ENCODE measurements at regions not wholly inside any gene's neighbourhood (a gene's known extent, or its start where the extent isn't known, plus 50 kb on each side); places are given as distances from the start of the nearest gene placed in this dataset.

DNA sequence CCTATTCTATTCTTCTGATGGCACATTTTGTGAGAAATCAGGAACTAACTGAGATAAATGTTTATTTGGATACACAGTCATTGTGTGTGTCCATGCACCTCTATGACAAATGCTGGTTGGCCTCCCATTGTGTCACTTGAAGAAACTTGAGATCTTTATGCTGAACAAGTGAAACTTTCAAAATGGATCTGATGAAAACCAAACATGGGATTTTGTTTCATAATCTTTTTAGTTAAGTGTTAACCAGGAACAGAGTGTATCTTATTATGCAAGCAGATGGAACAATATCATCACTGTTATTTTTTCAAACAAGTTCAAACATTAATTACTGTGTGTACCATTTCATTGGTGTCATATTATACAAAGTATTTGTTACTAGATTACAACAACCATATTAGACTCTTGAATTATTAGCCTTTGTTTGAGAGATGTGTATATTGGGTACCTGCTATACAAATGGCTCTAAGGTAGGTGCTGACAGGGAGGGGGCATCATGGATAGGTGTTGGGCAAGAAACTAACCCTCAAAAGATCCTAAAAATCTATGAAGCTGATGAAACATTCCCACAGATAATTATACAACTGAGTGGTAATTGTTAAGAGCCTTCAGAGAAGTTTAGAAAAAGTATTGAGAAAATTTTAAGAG lies 159.8 kb downstream of the PALM2AKAP2 start:
- DNase-seq (ENCODE audit: low read depth in 2 of 2, low spot score in 1 of 2), result no peak

DNA sequence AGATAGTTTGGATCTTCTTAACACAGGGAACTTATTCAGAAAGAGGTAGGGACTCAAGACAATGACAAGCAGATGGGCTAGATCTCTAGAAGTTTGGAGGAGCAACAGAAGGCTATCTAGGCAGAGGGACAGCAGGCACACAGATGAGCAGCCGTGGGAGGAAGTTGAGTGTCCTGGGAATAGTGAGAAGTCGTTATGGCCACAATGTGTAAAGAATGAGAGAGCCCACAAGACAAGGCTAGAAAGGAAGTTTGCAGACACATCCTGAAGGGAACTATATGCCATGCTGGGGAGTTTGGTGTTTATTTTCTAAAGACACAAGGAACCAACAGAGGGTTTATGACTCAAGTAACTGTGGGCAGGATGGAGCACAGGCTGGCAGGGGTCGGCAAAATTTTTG lies 160.6 kb downstream of the PALM2AKAP2 start:
- no peak for DNase-seq (ENCODE audit: low read depth in 2 of 2, low spot score in 1 of 2)

DNA sequence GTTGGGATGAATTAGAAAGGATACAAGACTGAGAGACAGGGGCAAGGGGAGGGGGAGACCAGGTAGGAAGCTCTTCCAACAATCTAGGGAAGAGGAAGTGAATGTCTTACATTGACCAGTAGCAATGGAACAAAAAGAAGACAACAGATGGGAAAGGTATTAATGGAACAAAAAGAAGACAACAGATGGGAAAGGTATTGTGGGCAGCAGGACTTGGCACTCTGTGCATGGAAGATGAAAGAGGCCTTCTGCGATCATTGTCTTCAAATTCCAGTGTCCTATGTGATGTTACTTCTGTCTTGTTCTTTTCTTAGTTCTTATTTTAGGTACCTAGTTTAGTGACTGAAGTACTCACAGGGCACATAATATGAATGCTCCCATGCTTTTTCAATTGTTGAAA lies 161.8 kb downstream of the PALM2AKAP2 start:
- no peak for DNase-seq (ENCODE audit: low read depth in 2 of 2, low spot score in 1 of 2)

DNA sequence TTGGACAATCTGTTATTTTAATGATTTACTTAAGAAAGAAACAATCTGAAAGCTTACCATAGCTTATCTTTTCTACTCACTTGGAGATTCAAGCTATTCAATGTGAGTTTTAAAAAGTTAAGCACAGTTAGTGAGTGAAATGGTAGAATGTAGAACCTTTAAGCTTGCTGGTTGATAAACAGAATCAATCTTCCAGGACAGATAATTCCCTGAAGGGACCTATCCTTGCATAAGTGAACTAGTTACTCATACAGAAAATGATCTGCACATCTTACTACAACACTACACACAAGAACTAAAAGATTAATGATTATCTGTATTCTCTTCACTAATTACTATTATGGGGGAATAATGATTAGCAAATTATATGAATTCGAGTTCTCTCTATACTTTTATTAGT lies 165.6 kb downstream of the PALM2AKAP2 start:
- DNase-seq (ENCODE audit: low read depth in 2 of 2, low spot score in 1 of 2), result no peak

DNA sequence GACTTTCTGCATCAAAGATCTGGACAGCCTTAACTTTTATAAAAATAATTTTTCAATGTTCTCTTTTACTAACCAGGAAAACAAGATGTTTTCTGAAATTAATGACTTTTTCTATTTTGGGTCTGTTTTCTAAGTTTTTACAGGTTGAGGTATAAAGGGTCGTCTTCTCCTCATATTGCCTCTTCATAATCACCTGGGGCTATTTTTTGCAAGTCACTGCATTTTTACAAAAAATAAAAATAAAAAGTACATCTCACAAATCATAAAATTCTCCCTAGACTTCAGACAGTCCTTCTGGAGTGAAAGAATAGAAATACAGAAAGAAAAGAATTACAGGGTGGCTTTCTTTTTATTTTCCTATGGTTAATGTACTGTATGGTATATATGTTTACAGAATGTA lies 168.5 kb downstream of the PALM2AKAP2 start:
- DNase-seq (ENCODE audit: low read depth in 2 of 2, low spot score in 1 of 2), result no peak

DNA sequence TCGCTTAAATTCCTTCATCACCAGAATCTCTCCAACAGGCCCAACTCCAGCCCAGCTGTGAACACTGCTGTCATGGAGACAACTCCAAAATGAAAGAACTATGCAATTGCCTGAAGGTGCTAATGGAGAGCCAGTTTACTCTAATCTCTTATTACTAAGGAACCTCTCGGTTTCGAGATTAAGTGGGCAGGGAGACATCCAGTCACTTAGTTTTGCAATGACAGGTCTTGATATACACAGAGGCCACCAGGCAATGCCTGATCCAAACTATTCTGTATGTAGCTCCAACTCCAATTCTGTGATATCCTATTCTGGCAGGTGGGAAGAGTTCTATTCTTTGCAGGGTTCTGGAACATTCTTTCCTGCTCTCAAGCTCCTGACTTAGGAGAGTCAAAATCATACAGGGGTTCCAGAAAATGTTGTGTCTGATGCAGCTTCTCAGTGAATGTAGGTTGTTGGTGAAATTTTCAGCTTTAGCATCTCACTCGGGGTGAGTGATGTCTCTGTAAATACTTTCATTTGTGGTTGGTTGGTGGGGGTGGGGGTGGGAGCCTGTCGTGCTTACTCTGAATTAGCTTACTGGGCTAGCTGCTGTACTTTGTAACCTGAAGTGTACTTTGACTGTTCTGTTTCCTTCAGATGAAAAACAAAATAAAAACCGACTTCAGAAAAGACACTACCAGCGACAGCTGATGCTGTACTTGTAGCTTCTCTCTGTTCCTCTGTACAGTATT lies 170.9 kb downstream of the PALM2AKAP2 start:
- DNase-seq (ENCODE audit: low read depth in 2 of 2, low spot score in 1 of 2), result no peak

DNA sequence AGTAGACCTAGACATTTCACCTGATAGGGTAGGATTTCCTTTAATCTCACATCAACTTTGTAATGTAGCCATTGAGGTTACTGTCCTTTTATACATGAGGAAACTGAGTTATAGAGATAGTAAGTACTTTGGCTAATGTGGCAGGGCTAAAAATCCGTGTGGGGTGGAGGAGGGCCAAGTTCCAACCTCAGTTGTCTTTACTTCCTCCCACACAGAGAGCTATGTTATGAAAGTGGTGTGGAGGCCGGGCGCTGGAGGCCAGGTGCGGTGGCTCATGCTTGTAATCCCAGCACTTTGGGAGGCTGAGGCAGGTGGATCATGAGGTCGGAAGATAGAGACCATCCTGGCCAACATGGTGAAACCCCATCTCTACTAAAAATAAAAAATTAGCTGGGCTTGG lies 173.3 kb downstream of the PALM2AKAP2 start:
- DNase-seq (ENCODE audit: low read depth in 2 of 2, low spot score in 1 of 2), result no peak

DNA sequence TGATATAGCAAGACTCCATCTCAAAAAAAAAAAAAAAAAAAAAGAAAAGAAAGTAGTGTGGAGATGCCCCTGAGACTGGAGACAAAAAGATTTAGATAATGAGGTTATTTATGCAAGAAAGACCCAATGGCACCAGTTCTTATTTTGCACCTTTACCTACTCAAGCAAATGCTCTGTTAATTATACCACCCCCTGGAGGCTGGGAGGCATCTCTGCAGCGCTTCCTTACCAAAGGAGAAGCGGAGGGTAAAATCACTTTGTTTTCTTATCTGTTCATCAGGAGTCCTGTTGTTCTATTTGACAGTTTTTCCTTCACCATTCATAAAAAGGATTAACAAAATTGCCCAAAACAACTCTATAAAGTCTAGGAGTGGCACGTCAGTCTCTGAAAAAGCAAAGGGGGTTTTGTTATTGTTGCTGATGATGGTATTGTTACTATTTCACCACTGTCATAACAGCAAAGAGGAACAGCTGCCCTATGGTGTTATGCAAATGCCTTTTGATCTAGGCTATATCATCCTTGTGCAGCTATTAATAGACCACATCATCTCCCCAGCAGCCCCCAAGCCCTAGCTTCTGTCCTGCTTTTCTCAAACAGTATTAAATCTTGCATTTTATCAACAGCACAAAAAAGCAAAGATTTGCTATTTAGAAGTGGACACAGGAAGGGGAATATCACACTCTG lies 174.0 kb downstream of the PALM2AKAP2 start:
- no peak for DNase-seq (ENCODE audit: low read depth in 2 of 2, low spot score in 1 of 2)

DNA sequence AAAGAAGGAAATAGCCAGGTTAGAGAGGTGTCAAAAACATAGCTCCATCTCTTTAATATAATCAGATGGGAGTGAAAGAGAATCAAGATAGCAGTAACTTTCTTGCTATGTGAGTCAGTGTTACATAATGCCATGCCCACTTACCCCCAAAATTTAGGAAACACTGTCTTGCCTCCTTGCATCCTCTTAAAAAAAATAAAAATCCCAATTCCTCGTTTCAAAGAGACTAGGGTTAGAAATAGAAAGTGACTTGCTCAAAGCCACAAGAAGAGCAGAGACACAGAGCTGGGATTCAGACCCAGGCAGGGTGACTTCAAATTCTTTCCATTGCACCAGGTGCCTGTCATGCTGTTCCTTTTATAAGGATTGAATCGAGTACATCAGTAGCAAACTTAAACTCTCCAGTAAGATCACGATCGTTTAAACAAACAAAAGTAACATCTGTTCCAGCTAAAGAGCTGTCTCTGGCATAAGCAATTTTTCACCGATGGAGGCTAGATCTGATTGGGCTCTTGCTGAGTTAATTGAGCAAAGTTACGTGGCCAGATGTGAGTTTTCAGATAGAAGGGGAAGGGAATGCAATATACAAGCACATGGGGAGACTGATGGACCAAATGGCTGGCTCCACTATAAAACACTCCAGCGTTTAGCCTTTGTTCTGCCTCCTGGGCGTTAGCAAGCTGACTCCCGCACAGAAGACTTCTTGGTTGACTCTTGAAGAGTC lies 176.9 kb downstream of the PALM2AKAP2 start:
- no peak for DNase-seq (ENCODE audit: low read depth in 2 of 2, low spot score in 1 of 2)

DNA sequence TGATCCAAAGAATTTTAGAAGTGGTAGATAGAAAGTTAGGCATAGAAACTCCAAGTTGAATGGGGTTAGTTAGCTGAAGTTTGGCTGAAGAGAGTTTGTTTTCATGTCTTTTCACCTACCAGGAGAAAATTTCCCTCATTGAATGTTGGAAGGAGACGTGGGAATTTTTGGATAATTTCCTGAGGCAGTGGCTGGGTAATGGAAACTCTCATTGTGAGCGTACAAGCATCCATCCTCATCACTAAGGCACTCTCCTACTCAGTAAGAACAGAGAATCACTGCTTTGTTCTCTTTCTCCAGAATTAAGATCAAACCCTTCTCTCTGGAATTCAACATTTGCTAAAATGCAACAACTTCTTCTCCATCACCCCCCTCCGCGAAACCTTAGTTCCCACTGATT lies 179.7 kb downstream of the PALM2AKAP2 start:
- DNase-seq (ENCODE audit: low read depth in 2 of 2, low spot score in 1 of 2), result no peak

DNA sequence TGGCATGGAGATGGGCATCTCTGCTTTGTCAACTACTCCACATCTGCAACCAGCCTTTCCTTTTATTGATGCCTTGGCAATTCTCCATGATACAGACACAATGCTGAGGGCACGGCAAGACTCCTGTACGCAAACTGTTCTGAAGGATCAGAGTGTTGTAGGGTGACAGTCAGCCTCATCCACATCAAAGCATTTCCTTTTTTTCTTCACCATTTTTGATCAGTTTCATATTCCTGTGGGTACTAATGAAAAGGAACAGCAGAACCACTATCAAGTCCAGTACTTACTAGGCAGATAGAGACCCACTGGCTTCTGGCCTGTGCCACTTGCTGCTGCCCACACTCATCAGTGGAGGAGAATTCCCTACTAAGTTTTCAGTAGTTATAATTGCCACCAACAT lies 181.6 kb downstream of the PALM2AKAP2 start:
- DNase-seq (ENCODE audit: low read depth in 2 of 2, low spot score in 1 of 2), result no peak

DNA sequence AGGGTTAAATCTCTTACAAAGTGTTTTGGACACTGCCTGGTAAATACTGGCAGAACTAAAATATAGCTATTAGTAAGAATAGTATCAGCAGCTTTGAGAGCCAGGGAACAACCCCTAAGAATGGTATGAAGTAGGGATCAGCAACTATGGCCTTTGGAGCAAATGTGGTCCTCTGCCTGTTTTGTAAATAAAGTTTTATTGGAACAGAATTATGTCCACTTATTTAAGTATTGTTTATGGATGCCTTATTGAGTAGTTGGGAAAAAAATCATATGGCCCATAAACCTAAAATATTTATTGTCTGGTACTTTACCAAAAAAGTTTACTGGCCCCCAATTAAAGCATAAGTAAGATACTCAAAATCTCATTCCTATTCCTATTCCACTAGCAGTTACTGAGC lies 182.2 kb downstream of the PALM2AKAP2 start:
- no peak for DNase-seq (ENCODE audit: low read depth in 2 of 2, low spot score in 1 of 2)

DNA sequence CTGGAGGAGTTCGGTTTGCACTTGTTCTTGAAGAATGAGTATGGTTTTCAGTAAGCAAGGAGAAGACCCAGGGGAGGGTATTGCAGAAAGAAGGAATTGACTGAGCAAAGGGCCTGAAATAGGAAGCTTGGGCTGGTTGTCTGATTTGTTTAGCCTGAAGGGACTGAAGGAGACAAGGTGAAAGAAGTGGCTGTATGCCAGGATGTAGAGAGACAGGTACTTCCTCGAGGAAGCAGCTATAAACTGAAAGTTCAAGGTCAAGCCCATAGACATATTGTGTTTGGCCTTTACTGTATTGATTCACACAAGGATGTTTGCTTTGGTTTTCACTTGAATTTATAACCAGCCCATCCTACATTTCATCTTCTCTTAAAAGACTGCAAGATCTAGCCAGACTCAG lies 183.1 kb downstream of the PALM2AKAP2 start:
- no peak for DNase-seq (ENCODE audit: low read depth in 2 of 2, low spot score in 1 of 2)

DNA sequence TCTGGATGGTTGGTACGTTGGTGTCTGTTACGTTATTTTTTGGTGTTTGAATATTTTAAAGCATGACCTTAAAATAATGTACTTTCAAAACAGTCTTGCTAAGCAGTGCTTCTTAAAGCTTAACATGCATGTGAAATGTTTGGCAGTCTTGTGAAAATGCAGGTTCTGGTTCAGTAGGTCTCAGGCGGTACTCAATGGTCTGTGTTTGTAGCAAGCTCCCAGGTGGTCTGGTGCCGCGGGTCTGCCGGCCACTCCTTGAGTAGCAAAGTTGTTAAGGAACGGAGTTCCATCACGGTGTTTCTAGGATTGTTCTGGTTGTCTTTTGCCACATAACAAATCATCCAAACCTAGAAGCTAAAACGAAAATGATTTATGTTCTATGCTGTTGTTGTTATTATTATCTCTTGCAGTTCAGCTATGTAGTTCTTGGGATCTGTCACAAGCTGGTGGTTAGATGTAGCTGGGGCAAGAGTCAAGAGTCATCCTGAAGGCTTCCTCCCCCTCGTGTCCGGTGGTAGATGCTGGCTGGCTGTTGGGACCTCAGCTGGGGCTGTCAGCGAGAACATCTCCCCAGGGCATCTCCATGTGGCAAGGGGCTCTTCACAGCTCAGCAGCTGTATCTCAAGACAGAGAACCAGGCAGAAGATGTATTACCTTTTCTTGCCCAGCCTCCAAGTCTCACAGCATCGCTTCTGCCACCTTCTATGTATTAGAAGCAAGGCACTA lies 186.8 kb downstream of the PALM2AKAP2 start:
- DNase-seq (ENCODE audit: low read depth in 2 of 2, low spot score in 1 of 2), result no peak

DNA sequence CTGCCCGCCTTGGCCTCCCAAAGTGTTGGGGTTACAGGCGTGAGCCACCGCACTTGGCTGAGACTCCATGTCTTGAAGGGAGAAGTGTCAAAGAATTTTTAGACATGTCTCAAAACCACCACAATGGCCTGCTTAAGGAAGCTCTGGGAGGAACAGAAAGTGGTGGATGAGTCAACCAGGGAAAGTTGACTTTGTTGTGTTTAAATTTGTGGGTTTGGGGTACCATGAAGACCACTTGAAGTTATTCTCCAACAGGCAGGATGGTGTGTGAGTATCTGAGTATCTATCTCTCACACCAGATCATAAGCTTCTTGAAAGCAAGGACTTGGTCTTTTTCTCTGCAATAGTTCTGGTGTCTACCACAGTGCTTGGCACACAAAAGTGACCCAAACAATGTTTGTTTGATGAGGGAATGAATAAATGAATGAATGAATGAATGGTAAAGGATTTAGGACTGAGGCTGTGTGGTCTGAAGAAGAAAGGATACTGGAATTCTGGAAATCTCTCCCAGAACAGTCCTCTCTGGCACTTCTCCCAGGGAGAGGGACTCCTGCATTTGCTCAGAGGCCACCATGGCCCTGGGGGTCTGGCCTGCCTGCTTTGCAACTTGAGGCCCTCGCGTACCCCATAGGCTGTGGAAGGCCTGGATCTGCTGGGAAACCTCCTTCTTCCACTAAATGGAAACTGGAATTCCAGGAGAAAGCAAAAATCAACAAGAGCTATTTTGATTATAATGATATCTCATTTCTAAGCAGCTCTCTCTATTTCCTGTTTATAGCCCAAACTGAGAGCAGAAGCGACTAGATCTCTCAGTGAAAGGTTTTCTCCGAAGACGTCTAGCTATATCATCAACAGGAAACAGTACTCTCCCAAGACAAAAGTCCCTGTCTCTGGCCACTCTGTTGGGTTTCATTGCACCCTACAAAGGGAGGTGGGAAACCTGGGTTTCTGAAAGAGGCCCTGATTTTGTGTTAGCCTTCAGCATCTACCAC lies 187.9 kb downstream of the PALM2AKAP2 start:
- DNase-seq (ENCODE audit: low read depth in 2 of 2, low spot score in 1 of 2), result no peak

DNA sequence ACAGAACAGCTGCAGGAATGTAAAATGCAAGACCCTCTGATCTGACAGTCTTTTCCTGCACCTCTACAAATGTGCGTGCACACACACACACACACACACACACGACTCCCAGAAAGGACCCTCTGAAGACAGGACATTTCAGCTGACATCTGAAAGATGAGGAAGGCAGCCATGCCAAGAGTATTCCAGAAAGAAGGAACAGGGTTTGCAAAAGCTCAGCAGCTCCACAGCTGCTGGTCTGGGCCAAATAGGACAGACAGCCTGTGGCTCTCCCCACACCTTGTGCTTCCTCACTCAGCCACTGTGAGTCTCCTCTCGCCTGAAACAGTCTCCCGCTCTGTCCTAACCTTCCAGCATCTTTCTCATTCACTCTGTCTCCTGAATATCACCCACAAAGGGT lies 189.0 kb downstream of the PALM2AKAP2 start:
- DNase-seq (ENCODE audit: low read depth in 2 of 2, low spot score in 1 of 2), result no peak

DNA sequence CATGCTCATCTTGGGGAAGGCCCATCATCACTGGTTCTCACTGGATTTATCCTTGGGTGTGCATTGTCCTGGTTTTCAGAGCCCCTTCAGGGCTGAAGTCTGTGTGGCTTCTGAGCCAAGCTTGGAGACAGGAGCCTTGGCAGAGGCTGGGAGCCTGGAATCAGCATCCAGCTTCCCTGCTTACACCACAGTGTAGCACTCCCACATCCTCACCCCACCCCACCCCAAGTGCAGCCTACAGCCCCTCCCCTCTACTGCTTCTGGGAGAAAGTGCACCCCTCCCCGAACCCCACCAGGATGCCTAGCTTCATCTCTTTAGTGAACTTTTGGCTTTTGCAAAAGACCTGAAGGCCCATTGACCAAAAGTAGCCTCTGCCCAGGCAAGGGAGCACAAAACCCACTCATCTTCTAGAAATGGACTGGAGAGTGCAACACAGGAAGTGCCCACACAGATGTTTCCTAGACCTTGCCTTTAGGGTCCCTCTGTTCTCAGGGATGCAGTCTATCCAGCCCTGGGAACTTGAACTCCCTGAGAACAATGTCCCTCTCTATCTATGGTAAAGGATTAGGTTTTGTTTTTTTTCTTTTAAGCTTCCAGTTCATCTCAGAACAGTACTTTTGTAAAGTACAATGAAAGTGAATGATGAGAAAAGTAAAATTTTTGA lies 189.7 kb downstream of the PALM2AKAP2 start:
- DNase-seq (ENCODE audit: low read depth in 2 of 2, low spot score in 1 of 2), result no peak

DNA sequence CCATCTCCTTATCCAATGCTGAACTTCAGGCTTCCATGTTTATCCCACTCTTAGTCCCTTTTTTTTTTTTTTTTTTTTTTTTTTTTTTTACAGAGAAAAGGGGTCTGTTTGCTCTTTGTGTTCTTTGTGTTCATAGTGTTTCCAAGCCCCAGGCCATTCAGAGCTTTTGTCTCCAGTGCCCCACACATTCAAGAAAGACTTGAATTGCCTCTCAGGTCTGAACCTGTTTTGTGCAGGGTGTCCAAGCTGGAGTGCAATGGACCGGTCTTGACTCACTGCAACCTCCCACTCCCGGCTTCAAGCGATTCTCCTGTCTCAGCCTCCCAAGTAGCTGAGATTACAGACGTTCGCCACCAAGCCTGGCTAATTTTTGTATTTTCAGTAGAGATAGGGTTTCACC lies 191.2 kb downstream of the PALM2AKAP2 start:
- DNase-seq (ENCODE audit: low read depth in 2 of 2, low spot score in 1 of 2), result no peak

Measured in stimulated activated CD8-positive, alpha-beta memory T cell treated with anti-CD3 and anti-CD28 coated beads, Interleukin-4, amount 100 ng/mL, for 4 hours (primary cell).